Activated naive CD4-positive, alpha-beta T cell treated with anti-CD3 and anti-CD28 coated beads for 36 hours (primary cell): ENCODE measurements at regions not wholly inside any gene's neighbourhood (a gene's known extent, or its start where the extent isn't known, plus 50 kb on each side); places are given as distances from the start of the nearest gene placed in this dataset.

ENCODE experiments used
- CTCF ChIA-PET: fragments of 350-600 bp; sonication (Branson Sonifier 250); formaldehyde crosslinking; loops from one replicate; lab custom pipeline; 2021; ENCODE audit warnings: antibody characterized with exemption; lab: Charles Lee
- DNase-seq: peaks from one replicate; pipeline ENCODE4 v3.0.0-alpha.2; 2020
- H3K27ac Mint-ChIP-seq: one replicate; pipeline ENCODE4 v1.8.0; 2021; ENCODE audit warnings: mild to moderate bottlenecking, mixed read lengths
- H3K27me3 Mint-ChIP-seq: one replicate; pipeline ENCODE4 v1.8.0; 2021; ENCODE audit warnings: low read depth, mixed read lengths
- H3K36me3 Mint-ChIP-seq: one replicate; pipeline ENCODE4 v1.8.0; 2021; ENCODE audit warnings: low read depth, mixed read lengths
- H3K4me1 Mint-ChIP-seq: one replicate; pipeline ENCODE4 v1.8.0; 2021; ENCODE audit warnings: low read depth, mixed read lengths
- H3K4me3 Mint-ChIP-seq: one replicate; pipeline ENCODE4 v1.8.0; 2021; ENCODE audit warnings: mild to moderate bottlenecking, moderate library complexity, mixed read lengths
- H3K9me3 Mint-ChIP-seq: one replicate; pipeline ENCODE4 v1.8.0; 2021; ENCODE audit warnings: mixed read lengths
- intact Hi-C: fragments of 100-400 bp; cut with micrococcal nuclease; formaldehyde crosslinking; loops from one replicate; pipeline ENCODE4 v1.15.1; 2023

DNA sequence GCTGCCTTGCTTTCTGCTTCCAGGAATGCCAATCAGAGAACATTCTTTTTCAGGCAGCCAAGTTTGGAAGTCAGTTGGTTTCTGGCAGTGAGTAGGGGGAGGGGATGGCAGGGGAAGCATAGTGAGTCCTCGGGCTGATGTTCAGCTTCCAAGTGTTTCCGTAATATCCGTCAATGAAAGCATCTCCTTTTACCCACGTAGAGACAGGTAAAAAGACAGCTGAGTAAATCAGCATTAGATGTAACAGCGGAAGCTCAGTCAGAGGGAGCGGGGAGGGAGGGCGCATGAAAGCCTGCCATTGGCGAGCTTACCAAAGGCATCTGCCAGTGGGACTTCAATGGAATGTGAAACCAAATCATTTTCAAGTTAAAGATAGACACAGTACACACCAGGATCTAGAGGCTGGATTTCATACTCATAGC lies 117.1 kb upstream of the DTNA start:
- Mint-ChIP-seq H3K36me3 (no peaks in the 10 kb centered on the region), H3K27me3 (no peaks in the 10 kb centered on the region), H3K9me3 (no peaks in the 10 kb centered on the region), H3K4me1 (no peaks in the 10 kb centered on the region), H3K27ac (no peak overlapping the region), H3K4me3 (no peak overlapping the region)
- no peak for DNase-seq
- CTCF ChIA-PET = no interaction called here
- intact Hi-C loops = no loop called here

- H3K4me3 Mint-ChIP-seq = no peak overlapping the region
- no peaks in the 10 kb centered on the region for H3K36me3 Mint-ChIP-seq
- H3K9me3 Mint-ChIP-seq = no peaks in the 10 kb centered on the region
- intact Hi-C loops = no loop called here
- DNase-seq = no peak
- H3K4me1 Mint-ChIP-seq = no peaks in the 10 kb centered on the region
- CTCF ChIA-PET = no interaction called here
- no peak overlapping the region for H3K27ac Mint-ChIP-seq
- H3K27me3 Mint-ChIP-seq = no peaks in the 10 kb centered on the region
Observed at GRCh38 chr18:34594266-34594665, 115.8 kb upstream of the DTNA start.

- DNase-seq = no peak
- intact Hi-C loops = loop anchor here (5.0 kb wide), 1 partner anchor 192 kb away; no protein-coding TSS in a partner anchor
Observed at GRCh38 chr18:34595690-34596089, 114.4 kb upstream of the DTNA start.

DNA sequence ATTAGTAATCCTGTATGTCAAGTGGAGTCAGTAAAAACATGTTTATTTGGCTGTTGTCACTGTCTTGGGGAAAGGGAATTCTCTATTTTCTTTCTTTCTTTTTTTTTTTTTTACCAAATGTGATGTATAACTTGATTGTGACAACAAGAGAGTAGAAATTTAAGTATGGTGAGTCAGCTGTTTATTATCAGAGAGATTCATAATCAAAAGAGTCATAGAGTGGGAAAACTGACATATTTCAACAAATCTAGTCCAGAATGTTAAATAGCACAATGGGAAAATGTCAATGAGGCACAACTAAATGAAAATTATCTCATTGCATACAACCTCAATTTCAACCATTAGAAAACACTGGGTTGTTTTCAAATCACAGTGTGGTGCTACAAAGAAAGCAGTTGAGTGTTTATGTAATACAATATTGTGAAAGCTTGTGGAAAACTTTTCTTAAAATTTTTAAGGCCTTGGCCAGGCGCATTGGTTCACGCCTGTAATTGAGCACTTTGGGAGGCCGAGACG lies 111.9 kb upstream of the DTNA start:
- CTCF ChIA-PET = interaction anchor here (0.6 kb wide), 2 partner anchors 12 to 1116 kb away, joined by 3 to 4 read pairs; no protein-coding TSS in a partner anchor
- no peaks in the 10 kb centered on the region for H3K4me1 Mint-ChIP-seq

More at GRCh38 chr18:34595690-34596089, 114.4 kb upstream of the DTNA start:
- no peak overlapping the region for H3K4me3 Mint-ChIP-seq
- no peaks in the 10 kb centered on the region for H3K36me3 Mint-ChIP-seq
- H3K27ac Mint-ChIP-seq = no peak overlapping the region
- no peaks in the 10 kb centered on the region for H3K27me3 Mint-ChIP-seq
- no peaks in the 10 kb centered on the region for H3K4me1 Mint-ChIP-seq
- CTCF ChIA-PET = no interaction called here
- H3K9me3 Mint-ChIP-seq = no peaks in the 10 kb centered on the region

DNA sequence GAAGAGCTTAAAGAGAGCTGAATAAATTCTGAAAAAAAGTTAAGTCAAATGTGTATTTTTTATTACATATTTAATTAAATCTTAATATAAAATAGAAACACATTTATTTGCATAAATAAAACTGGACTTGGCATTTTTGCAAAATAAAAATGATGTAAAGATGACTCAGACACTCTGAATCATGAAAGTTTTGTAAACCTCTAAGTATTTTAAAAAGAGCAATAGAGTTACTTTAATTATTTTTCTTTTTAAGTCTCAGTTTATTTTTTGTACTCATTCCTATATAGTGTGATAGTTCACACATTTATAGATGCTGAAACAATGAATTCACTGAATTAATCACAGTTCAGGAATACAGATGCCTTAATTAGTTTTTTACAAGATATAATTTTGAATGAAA lies 109.9 kb upstream of the DTNA start:
- intact Hi-C loops = no loop called here
- Mint-ChIP-seq H3K9me3 (no peaks in the 10 kb centered on the region), H3K4me1 (no peaks in the 10 kb centered on the region), H3K27me3 (no peaks in the 10 kb centered on the region), H3K4me3 (no peak overlapping the region), H3K36me3 (no peaks in the 10 kb centered on the region), H3K27ac (no peak overlapping the region)
- DNase-seq = no peak
- CTCF ChIA-PET = no interaction called here

More for the DNA sequence above, 111.9 kb upstream of the DTNA start:
- no peaks in the 10 kb centered on the region for H3K27me3 Mint-ChIP-seq
- intact Hi-C loops = loop anchor here (5.0 kb wide), 1 partner anchor 189 kb away; no protein-coding TSS in a partner anchor
- H3K36me3 Mint-ChIP-seq = no peaks in the 10 kb centered on the region
- H3K9me3 Mint-ChIP-seq = no peaks in the 10 kb centered on the region
- DNase-seq = no peak
- no peak overlapping the region for H3K27ac Mint-ChIP-seq
- no peak overlapping the region for H3K4me3 Mint-ChIP-seq

DNA sequence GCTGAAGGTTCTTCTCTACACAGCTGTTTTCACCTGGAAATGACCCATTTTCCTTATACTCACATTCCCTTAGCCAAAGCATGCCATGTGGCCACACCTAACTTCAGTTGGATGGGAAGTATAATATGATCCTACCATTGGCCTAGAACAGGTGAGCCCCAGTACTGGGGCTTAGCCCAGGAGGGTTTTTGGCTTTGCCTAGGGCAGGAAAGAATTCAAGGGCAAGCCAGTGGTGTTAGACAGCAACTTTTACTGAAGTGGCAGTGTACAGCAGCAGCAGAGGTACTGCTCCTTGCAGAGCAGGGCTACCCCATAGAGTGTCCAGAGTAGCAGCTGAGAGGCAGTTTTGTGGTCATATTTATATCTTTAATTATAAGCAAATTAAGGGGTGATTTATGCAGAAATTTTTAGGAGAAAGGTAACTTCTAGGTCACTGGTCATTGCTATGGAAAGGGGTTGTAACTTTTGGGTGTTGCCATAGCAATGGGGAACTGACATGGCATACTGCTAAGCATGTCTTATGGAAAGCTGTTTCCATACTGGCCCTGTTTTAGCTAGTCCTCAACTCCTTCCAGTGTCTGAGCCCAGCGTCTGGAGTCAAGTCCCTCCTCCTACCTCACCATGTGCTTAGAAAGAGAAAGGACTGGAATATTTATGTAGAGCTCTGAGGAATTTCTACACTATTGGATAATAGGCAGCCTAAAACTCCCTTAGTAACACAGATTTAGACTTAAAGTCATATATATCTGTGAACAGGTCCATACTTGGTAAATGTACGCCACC lies 109.0 kb upstream of the DTNA start:
- Mint-ChIP-seq H3K27me3 (no peaks in the 10 kb centered on the region), H3K4me1 (no peaks in the 10 kb centered on the region), H3K4me3 (no peak overlapping the region), H3K27ac (no peak overlapping the region), H3K9me3 (no peaks in the 10 kb centered on the region), H3K36me3 (no peaks in the 10 kb centered on the region)
- intact Hi-C loops = no loop called here
- DNase-seq = no peak
- CTCF ChIA-PET = no interaction called here

GRCh38 chr18:34604591-34604990 lies 105.5 kb upstream of the DTNA start:
- Mint-ChIP-seq H3K4me3 (no peak overlapping the region), H3K9me3 (no peaks in the 10 kb centered on the region), H3K27ac (no peak overlapping the region), H3K4me1 (no peaks in the 10 kb centered on the region), H3K27me3 (no peaks in the 10 kb centered on the region), H3K36me3 (no peaks in the 10 kb centered on the region)
- intact Hi-C loops = no loop called here
- no peak for DNase-seq
- CTCF ChIA-PET = interaction anchor here (1.2 kb wide), 1 partner anchor 57 kb away, joined by 3 read pairs; no protein-coding TSS in a partner anchor

- intact Hi-C loops = no loop called here
- Mint-ChIP-seq H3K4me1 (no peaks in the 10 kb centered on the region), H3K27me3 (no peaks in the 10 kb centered on the region), H3K4me3 (no peak overlapping the region), H3K9me3 (no peaks in the 10 kb centered on the region), H3K27ac (no peak overlapping the region), H3K36me3 (no peaks in the 10 kb centered on the region)
- CTCF ChIA-PET = no interaction called here
- DNase-seq = no peak
Observed at GRCh38 chr18:34606851-34607250, 103.2 kb upstream of the DTNA start.

- intact Hi-C loops = no loop called here
- CTCF ChIA-PET = no interaction called here
- H3K27me3 Mint-ChIP-seq = no peaks in the 10 kb centered on the region
- no peaks in the 10 kb centered on the region for H3K36me3 Mint-ChIP-seq
- DNase-seq = no peak
- no peaks in the 10 kb centered on the region for H3K4me1 Mint-ChIP-seq
- no peak overlapping the region for H3K27ac Mint-ChIP-seq
- H3K9me3 Mint-ChIP-seq = no peaks in the 10 kb centered on the region
- no peak overlapping the region for H3K4me3 Mint-ChIP-seq
Observed at GRCh38 chr18:34608064-34608463, 102.0 kb upstream of the DTNA start.

- Mint-ChIP-seq H3K4me1 (no peaks in the 10 kb centered on the region), H3K27ac (no peak overlapping the region), H3K9me3 (peaks cover 5% of the 10 kb centered on the region), H3K27me3 (no peaks in the 10 kb centered on the region), H3K36me3 (no peaks in the 10 kb centered on the region), H3K4me3 (no peak overlapping the region)
- DNase-seq = no peak
- CTCF ChIA-PET = no interaction called here
- intact Hi-C loops = no loop called here
Observed at GRCh38 chr18:34609986-34610648, 100.0 kb upstream of the DTNA start.

- H3K36me3 Mint-ChIP-seq = no peaks in the 10 kb centered on the region
Observed at GRCh38 chr18:34611904-34612303, 98.2 kb upstream of the DTNA start.

DNA sequence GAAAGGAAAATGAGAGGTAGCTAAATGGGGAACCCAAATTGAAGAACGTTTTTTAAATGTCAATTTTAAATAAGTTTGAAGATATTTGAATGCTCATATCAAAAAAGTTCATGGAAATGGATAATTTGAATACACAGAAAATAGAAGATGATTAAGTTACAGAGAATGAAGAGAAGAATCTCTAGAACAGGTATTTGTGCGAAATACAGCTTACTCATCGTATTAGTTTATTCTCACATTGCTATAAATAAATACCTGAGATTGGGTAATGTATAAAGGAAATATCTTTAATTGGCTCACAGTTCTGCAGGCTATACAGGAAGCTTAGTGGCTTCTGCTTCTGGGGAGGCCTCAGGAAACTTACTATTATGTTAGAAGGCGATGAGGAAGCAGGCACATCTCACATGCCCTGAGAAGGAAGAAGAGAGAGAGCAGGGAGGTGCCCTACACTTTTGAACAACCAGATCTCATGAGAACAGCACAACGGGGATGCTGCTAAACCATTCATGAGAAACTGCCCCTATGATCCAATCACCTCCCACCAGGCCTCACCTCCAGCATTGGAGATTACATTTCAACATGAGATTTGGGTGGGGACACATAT lies 89.7 kb upstream of the DTNA start:
- CTCF ChIA-PET = no interaction called here
- Mint-ChIP-seq H3K27ac (no peak overlapping the region), H3K4me3 (no peak overlapping the region), H3K4me1 (no peaks in the 10 kb centered on the region), H3K36me3 (no peaks in the 10 kb centered on the region), H3K27me3 (peaks cover 2% of the 10 kb centered on the region), H3K9me3 (peaks cover 12% of the 10 kb centered on the region)
- intact Hi-C loops = no loop called here
- DNase-seq = no peak

More at GRCh38 chr18:34611904-34612303, 98.2 kb upstream of the DTNA start:
- no peak overlapping the region for H3K27ac Mint-ChIP-seq
- H3K27me3 Mint-ChIP-seq = no peaks in the 10 kb centered on the region
- intact Hi-C loops = no loop called here
- H3K4me3 Mint-ChIP-seq = no peak overlapping the region
- peaks cover 10% of the 10 kb centered on the region for H3K9me3 Mint-ChIP-seq
- no peaks in the 10 kb centered on the region for H3K4me1 Mint-ChIP-seq
- DNase-seq = no peak
- CTCF ChIA-PET = no interaction called here
